Loucy (cell line): ENCODE measurements at regions not wholly inside any gene's neighbourhood (a gene's known extent, or its start where the extent isn't known, plus 50 kb on each side); places are given as distances from the start of the nearest gene placed in this dataset.

Experiments used
- H2AFZ ChIP-seq: fragments of 200-600 bp; sonication (generic); 2 replicates; pipeline ENCODE4 v1.6.0; 2016; ENCODE audit warnings: antibody characterized with exemption, mild to moderate bottlenecking, low read length, moderate library complexity
- H3F3A ChIP-seq: fragments of 200-600 bp; 2 replicates; pipeline ENCODE4 v1.6.0; 2016; ENCODE audit warnings: antibody characterized with exemption, low read depth, mild to moderate bottlenecking
- H3K27me3 ChIP-seq: fragments of 200-600 bp; sonication (generic); 2 replicates; pipeline ENCODE4 v1.6.1; 2014; ENCODE audit warnings: low read length, mild to moderate bottlenecking; ENCODE audit not compliant: insufficient read depth, poor library complexity, severe bottlenecking
- H3K36me3 ChIP-seq: fragments of 200-600 bp; sonication (generic); 2 replicates; pipeline ENCODE4 v1.6.1; 2016; ENCODE audit warnings: low read length; ENCODE audit not compliant: insufficient read depth
- H3K4me1 ChIP-seq: fragments of 200-600 bp; sonication (generic); 2 replicates; pipeline ENCODE4 v1.5.1; 2014; ENCODE audit warnings: low read length, mild to moderate bottlenecking; ENCODE audit not compliant: insufficient read depth, poor library complexity, severe bottlenecking
- H3K4me2 ChIP-seq: fragments of 200-600 bp; sonication (generic); 2 replicates; pipeline ENCODE4 v1.6.0; 2014; ENCODE audit warnings: antibody characterized with exemption, low read length, low read depth, mild to moderate bottlenecking; ENCODE audit not compliant: poor library complexity, severe bottlenecking
- H3K4me3 ChIP-seq: fragments of 200-600 bp; sonication (generic); 2 replicates; pipeline ENCODE4 v1.5.1; 2014; ENCODE audit warnings: low read length, mild to moderate bottlenecking, mixed read lengths; ENCODE audit not compliant: poor library complexity, severe bottlenecking
- H3K79me2 ChIP-seq: fragments of 200-600 bp; sonication (generic); 2 replicates; pipeline ENCODE4 v1.6.1; 2014; ENCODE audit warnings: low read length; ENCODE audit not compliant: insufficient read depth
- H3K9ac ChIP-seq: fragments of 200-600 bp; sonication (generic); 2 replicates; pipeline ENCODE4 v1.6.0; 2014; ENCODE audit warnings: mild to moderate bottlenecking, low read depth, low read length, moderate library complexity; ENCODE audit not compliant: poor library complexity, severe bottlenecking
- H3K9me2 ChIP-seq: fragments of 200-600 bp; sonication (generic); replicated peaks from 2 replicates; pipeline ENCODE4 v1.6.1; 2016; ENCODE audit warnings: low read depth, low read length, mixed read lengths
- H3K9me3 ChIP-seq: fragments of 200-600 bp; sonication (generic); 2 replicates; pipeline ENCODE4 v1.6.1; 2014; ENCODE audit warnings: mild to moderate bottlenecking, antibody characterized with exemption, low read length, low read depth; ENCODE audit not compliant: insufficient read depth
- H4K20me1 ChIP-seq: fragments of 200-600 bp; sonication (generic); 2 replicates; pipeline ENCODE4 v1.6.0; 2014; ENCODE audit warnings: antibody characterized with exemption, low read length, mild to moderate bottlenecking; ENCODE audit not compliant: insufficient read depth, poor library complexity, severe bottlenecking
- EZH2phosphoT487 ChIP-seq: fragments of 200-600 bp; IDR thresholded peaks from 2 replicates; pipeline ENCODE4 v1.6.1; 2018; ENCODE audit warnings: antibody characterized with exemption, mild to moderate bottlenecking, moderate library complexity, borderline replicate concordance
- TF ChIP-seq, protein P1 (sequence below): fragments of 200-600 bp; sonication (generic); conservative IDR thresholded peaks from 2 replicates; pipeline ENCODE4 v1.5.1; 2014; ENCODE audit warnings: mild to moderate bottlenecking, antibody characterized with exemption, low read length

DNA sequence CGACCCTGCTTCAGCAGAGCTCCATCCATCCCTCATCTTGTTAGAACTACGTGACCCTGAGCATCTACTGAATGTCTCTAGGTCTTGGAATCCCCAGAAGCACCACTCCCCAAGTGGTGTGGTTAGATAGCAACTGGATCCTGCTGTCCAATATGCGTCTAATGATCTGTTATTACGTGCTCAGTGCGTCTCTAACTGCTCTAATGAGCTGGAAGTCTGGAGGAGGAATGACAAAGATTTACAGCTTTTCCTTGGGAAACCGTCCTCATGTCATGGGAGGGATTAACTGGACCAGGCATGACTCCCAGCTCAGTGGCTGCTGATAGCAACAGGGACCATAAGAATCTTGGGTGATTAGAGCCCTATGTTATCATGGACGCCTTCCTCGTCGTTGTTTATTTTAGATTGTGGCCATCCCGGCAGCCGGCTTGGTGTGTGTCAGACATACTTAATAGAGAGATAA, 150.9 kb downstream of the HS3ST3B1 start:
- Histone ChIP-seq H3K9me2 (no peaks in the 10 kb centered on the region), H3K27me3 (no peaks in the 10 kb centered on the region), H3K4me2 (no peak overlapping the region), H4K20me1 (no peaks in the 10 kb centered on the region), H3K36me3 (no peaks in the 10 kb centered on the region), H3K4me1 (no peaks in the 10 kb centered on the region), H3K9ac (no peak overlapping the region), H2AFZ (no peak overlapping the region), H3K9me3 (no peaks in the 10 kb centered on the region; the same call in 1 of the 2 replicates), H3K79me2 (no peaks in the 10 kb centered on the region), H3K4me3 (no peak overlapping the region), H3F3A (no peaks in the 10 kb centered on the region)
- TF ChIP-seq, protein P1, sequence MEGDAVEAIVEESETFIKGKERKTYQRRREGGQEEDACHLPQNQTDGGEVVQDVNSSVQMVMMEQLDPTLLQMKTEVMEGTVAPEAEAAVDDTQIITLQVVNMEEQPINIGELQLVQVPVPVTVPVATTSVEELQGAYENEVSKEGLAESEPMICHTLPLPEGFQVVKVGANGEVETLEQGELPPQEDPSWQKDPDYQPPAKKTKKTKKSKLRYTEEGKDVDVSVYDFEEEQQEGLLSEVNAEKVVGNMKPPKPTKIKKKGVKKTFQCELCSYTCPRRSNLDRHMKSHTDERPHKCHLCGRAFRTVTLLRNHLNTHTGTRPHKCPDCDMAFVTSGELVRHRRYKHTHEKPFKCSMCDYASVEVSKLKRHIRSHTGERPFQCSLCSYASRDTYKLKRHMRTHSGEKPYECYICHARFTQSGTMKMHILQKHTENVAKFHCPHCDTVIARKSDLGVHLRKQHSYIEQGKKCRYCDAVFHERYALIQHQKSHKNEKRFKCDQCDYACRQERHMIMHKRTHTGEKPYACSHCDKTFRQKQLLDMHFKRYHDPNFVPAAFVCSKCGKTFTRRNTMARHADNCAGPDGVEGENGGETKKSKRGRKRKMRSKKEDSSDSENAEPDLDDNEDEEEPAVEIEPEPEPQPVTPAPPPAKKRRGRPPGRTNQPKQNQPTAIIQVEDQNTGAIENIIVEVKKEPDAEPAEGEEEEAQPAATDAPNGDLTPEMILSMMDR: no peak
- TF ChIP-seq EZH2phosphoT487: no peak

DNA sequence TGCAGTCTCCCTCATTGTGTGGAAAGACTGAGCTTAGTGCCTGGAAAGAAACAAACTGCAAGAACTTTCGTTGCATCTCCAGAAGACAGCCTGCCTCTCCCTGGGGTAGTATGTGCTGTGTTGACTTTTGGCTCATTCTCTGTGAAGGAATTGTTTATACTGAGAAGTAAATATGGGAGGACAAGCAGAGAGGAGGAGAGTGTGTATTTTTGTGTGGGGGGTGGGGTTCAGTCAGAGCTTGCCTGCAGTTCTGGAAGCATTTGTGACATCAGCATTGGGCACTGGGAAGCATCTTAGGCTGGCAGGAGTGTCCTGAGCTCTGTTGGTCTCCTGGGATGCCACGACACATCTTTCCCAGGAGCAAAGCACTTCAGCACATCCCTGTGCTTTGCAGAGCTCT, 147.9 kb downstream of the HS3ST3B1 start:
- no peak overlapping the region for H3K4me2 ChIP-seq

DNA sequence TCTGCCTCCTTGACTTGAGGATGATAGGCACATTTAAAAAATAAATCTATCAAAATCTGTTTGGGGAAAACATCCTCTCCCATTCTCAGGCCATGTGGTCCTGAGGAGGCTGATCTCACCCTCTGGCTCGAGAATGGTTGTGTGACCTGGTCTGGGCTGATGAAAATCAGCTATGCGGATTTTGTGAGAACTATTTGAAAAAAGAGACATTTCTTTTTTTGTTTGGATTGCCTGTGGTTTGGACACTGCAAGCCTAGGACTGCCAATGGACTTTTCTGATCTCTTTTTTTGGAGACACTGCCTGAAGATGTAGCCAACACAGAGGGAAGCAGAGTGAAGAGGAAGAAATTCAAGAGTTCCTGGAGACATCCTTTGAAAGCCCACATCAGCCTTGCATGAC, 145.9 kb downstream of the HS3ST3B1 start:
- TF ChIP-seq, protein P1: no peak
- TF ChIP-seq EZH2phosphoT487: no peak
- Histone ChIP-seq H3F3A (no peaks in the 10 kb centered on the region), H4K20me1 (no peaks in the 10 kb centered on the region), H3K4me2 (no peak overlapping the region), H3K79me2 (no peaks in the 10 kb centered on the region), H3K4me1 (no peaks in the 10 kb centered on the region), H3K27me3 (no peaks in the 10 kb centered on the region), H3K9me2 (no peaks in the 10 kb centered on the region; the same call in 1 of the 2 replicates), H3K36me3 (no peaks in the 10 kb centered on the region), H3K9ac (no peak overlapping the region), H3K4me3 (no peak overlapping the region), H3K9me3 (no peaks in the 10 kb centered on the region; the same call in 1 of the 2 replicates), H2AFZ (no peak overlapping the region)

More for the DNA sequence above, 147.9 kb downstream of the HS3ST3B1 start:
- no peak for TF ChIP-seq EZH2phosphoT487
- TF ChIP-seq, protein P1: no peak
- H3K9ac ChIP-seq: no peak overlapping the region
- H3K9me2 ChIP-seq: no peaks in the 10 kb centered on the region; the same call in 1 of the 2 replicates
- no peak overlapping the region for H2AFZ ChIP-seq
- no peaks in the 10 kb centered on the region for H3K79me2 ChIP-seq
- H3K4me3 ChIP-seq: no peak overlapping the region
- no peaks in the 10 kb centered on the region for H3F3A ChIP-seq
- no peaks in the 10 kb centered on the region for H3K36me3 ChIP-seq
- H4K20me1 ChIP-seq: no peaks in the 10 kb centered on the region
- H3K9me3 ChIP-seq: no peaks in the 10 kb centered on the region; the same call in 1 of the 2 replicates
- H3K4me1 ChIP-seq: no peaks in the 10 kb centered on the region
- H3K27me3 ChIP-seq: no peaks in the 10 kb centered on the region
